GM19397 (cell line): ENCODE measurements at regions not wholly inside any gene's neighbourhood (a gene's known extent, or its start where the extent isn't known, plus 50 kb on each side); places are given as distances from the start of the nearest gene placed in this dataset.

Experiments
- ATAC-seq: cut with Tn5 transposase; IDR thresholded peaks from one replicate; pipeline ENCODE4 v1.9.1; 2021; ENCODE audit warnings: mild to moderate bottlenecking, moderate library complexity; ENCODE audit not compliant: unreplicated experiment

DNA sequence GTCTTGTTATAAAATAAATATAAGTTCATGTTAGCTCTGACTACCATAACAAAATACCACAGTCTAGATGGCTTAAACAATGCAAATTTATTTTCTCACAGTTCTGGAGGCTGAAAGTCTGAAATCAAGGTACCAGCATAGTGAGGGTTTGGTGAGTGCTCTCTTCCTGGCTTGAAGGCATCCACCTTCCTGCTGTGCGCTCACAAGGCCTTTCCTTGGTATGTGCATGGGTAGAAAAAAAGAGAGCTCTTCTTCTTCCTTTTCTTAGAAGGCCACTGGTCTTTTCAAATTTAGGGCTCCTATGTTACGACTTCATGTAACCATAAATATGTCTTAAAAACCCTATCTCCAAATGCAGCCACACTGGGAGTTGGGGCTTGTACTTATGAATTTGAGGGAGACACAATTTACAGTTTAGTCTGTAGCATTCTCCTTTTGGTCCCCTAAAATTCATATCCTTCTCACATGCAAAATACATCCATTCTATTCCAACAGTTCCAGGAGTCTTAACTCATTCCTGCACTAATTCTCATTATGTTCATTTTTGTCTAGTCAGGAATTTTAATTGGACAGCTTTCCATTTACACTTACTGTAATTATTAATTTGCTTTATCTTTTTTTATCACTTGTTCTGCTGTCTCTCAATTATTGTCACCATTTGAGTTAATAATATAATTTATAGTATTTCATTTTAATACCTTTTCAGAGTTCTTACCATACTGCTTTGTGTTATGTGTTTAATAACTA lies 381.9 kb upstream of the EPHA7 start:
- ATAC-seq, result no peak

DNA sequence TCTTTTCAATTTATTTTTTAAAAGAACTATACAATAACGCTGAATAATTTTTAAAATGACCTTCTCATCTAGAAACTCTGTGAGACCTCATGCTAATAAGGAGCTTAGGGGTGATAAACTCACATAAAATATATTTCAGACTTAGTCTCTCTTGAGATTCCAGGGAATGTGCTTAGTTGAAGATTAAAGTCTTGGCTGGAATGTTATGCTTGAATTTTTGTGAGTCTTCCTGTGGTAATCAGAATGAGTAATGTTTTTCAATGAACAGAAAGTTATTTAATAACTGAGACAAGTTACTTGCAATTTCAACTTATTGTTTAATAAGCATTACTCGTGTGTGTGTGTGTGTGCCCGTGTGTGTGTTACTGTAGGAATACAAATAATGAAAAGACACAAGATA lies 379.9 kb upstream of the EPHA7 start:
- no peak for ATAC-seq

DNA sequence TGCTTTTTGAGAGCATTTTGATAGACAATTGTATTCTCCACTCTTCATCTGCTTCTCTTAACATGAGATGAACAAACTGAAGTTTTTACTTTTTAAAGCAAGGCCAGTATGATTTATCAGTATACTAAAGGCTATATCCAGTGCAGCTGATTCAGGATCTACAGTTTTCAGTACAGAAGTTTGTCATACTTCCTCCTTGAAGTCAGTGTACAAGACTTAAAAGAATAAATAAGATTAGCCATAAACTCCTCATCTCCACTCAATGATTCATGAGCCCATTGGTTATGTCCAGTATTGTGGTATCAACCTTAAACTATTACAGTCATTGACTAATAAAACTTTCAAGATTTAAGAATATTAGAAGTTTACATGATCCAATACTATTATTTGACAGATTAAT lies 374.8 kb upstream of the EPHA7 start:
- ATAC-seq, result no peak

DNA sequence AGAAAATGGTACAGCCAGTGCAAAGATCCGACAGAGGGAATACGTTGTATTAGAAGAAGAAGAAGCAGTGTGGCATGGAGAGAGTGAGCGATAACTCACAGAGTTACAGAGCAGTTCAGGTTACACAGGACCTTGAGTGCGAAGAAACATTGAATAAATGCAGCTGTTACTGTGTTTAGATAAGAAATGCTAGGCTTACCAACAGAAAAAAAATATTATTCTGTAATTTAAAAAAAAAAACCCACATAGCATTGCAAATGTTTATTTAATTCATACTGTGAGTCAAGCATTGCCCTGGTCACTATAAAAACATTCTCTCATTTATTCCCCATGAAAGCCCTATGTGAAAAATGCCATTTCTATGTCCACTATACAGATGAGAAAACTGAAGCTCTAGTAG lies 373.4 kb upstream of the EPHA7 start:
- no peak for ATAC-seq

- ATAC-seq, result no peak
Observed at GRCh38 chr6:93790981-93791380, 371.6 kb upstream of the EPHA7 start.

- no peak for ATAC-seq
Observed at GRCh38 chr6:93789532-93789931, 370.2 kb upstream of the EPHA7 start.

DNA sequence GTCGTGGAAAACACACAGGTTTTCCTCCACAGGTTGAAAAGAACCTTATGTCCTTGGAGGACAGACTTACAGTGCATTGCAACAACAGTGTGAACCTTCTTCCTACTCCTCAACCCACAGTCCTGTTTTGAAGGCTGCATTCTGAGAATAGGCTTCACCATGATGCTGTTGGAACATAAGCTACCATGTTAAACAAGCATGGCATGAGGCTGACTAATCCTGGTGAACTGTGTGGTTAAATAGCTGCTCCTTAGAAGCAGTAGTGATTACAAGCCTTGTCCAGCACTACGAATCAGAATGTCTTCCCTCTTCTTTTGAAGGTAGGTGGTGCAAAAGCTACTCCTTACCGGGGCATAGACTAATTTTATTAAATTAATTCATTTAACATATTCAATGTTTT lies 368.5 kb upstream of the EPHA7 start:
- no peak for ATAC-seq

DNA sequence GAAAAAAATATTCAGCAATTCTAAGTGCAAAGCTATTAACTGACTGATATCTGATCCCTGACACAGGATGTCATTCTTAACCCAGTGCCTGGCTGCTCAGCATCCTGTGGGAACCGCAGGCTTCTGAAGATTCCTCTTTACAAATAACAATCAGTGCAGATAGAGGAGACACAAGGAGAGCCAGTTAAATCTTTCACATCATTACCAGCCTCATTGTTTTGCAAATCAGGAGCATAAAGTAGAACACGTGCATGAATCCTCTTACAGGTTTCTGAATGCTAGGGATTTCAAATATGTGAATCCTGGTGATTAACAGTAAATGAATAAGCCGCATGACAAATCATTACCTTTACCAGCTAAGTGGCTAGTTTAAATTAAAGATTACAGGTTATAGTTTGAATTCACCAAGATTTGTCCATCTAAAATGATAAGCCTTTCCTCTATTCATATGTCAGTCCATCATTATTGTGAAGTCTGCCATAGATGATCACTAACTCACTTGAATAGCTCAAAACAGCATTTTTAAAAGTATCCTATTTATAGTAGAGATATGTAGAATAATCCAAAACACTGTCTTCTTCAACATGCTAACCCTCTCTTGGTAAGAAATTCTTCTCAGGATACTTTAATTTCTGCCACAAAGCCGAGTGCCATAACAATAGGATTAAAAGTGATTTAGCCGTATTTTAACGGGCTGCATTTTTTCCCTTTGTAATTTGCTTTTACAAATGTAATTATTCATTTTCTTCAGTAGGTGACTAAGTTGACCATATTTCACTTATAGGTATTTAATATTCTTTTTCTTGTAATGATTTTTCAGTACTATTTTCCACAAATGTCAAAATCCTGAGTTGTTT lies 367.3 kb upstream of the EPHA7 start:
- ATAC-seq, result no peak

DNA sequence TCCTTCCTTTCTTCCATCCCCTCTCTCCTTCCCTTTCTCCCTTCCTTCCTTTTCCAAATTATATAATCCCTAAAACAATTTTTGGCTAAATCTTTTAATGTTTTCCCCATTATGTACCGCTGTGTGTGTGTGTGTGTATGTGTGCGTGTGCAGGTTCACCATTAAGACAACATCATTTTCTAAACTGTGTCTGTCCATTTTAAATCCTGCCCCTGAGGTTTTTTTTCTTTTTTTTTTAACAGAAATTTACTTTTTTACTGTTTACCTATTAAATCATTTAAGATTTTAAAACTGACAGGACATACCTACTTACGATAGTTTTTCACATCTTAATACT lies 366.3 kb upstream of the EPHA7 start:
- ATAC-seq, result no peak

- ATAC-seq, result no peak
Observed at GRCh38 chr6:93784794-93785693, 365.7 kb upstream of the EPHA7 start.

DNA sequence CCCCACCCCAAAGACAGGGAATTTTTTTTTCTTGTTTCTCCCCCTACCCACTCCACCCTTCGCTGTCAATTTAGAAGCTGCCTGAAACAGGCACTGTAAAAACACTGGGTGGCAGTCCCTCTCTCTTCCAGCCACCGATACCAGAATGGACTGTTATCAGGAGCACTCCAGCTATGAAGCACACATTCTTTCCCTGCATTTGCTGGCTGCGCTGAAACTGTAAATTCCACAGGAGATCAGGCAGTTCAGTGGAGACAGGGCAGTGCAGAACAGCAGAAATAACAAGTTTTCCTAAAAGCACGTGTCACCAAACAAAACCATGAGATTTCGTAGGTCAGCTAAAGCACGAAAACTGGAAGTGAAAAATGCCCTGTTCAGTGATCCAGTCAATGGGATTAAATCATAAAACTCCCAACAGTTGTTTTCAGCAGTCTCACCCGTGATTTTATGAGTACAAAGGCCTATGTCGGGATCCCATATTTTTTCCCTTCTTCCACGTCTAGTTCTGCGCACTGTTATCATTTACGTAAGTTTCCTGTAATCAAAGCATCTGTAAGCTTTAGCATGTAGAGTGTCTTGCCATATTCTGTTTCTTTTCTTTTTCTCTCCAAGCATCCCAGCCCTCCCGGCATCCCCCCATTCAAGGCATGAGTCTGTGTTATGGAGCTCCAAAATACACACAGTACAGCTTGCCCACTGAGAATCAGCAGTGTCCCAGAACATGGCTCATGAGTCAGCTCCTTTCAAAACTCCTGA lies 359.9 kb upstream of the EPHA7 start:
- ATAC-seq, result no peak

DNA sequence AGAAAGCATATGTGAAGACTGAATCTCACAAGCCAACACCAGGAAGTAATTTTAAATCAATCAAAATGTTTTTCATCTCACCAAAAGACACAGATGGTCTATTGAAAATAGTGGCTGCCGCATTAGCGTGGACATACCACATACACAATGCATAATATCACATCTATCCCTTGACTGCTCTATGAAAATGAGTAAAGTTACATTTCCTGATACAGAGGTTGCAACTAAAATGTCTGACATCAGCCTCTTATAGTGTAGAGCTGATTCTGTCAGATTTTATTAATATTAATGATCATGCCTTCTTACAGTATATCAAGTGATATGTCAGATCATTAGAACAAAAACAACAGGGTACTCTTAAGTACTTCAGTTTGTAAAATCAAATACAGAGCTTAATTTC lies 339.8 kb upstream of the EPHA7 start:
- no peak for ATAC-seq

DNA sequence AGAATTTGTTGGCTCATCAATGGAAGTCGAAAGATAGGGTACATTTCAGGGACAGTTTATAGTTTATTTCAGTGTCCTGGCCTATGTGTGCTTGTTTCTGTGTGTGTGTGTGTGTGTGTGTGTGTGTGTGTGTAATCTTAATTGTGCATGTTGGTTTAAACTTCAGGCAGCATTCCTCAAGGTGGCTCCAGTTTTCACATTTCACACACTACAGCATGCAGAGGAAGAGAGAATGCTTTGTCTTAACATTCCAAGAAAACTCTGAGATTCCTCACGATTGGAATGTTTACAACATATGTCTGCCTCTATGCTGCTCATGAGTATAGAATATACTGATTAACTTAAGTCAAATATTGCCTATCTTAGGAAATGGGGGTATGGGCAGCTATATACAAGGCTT lies 332.6 kb upstream of the EPHA7 start:
- ATAC-seq, result no peak

GRCh38 chr6:93749930-93750329 lies 330.6 kb upstream of the EPHA7 start:
- ATAC-seq, result no peak

DNA sequence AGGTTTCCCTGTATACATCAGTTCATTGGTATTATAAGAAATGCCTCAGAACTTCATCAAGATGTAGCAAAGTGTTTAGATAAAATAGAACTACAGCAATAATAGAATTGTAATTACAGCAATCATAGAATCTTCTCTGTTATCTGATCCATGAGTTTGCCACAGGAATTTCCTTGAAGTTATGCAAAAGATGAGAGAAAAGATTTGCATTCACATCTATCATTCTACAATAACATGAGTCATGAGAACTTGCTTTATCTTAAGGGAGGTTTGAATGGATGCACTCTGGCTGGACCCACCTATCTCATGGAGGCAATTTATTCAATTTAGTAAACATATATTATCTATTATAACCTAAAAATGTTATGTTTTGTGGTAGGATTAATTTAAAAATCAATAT lies 329.8 kb upstream of the EPHA7 start:
- no peak for ATAC-seq

DNA sequence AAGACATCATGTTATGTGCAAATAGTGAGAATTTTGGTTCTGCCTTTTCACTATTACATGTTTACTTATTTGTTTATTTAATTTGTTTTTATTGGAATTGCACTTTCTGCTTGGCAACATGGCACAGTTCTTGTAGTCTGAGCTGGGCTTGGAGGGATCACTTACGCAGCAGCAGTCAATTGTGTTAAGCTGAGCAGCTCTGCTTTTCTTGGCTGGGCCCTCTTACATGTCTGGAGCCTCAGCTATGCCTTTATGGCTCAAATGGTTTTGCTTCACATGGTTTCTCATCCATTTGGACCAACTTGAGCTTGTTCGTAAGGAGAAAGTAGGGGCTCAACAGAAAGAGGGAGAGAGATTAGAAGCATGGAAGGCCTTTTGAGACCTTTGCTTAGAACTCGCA lies 327.5 kb upstream of the EPHA7 start:
- no peak for ATAC-seq

- ATAC-seq, result no peak
Observed at GRCh38 chr6:93745306-93745705, 325.9 kb upstream of the EPHA7 start.

DNA sequence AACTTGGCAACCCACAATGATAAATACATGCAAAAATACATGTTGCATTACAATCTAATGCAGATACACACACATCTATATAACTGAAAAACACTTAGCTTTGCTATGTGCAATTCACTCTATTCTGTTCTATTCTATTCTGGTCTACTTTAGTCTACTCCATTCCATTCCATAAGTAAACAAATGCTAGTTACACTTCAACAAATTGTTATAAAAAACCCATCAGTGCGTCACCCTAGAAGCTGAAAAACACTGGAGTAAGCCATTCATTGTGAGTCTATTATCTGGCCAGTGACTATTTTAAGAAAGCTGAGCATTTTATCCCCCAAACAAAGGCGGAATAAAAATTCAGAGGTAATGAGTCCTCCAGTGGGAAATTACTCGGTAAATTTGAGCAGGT lies 315.7 kb upstream of the EPHA7 start:
- no peak for ATAC-seq

GRCh38 chr6:93731306-93731705 lies 311.9 kb upstream of the EPHA7 start:
- ATAC-seq, result no peak

DNA sequence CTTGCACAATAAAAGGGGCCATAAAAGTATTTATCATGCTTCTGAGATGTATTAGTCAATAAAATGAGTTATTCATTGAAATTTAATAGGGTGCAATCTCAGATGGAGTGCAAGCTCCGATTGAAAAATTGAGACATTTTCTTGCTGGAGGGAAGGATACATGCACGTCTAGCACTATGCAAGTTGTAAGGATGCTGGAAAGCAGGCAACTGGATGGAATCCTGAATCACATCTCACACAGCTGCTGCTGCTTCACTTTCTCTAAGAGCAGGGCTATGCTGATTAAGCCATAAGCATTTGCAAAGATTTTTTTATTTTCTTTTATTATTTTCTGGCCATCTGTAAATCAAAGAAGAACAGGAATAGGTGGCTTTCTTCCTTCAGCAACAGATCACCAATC lies 308.8 kb upstream of the EPHA7 start:
- no peak for ATAC-seq

GRCh38 chr6:93727447-93727846 lies 308.1 kb upstream of the EPHA7 start:
- no peak for ATAC-seq
